IMR-90 (cell line): ENCODE measurements at regions not wholly inside any gene's neighbourhood (a gene's known extent, or its start where the extent isn't known, plus 50 kb on each side); places are given as distances from the start of the nearest gene placed in this dataset.

Experiments used
- ATAC-seq: fragments of 200-7000 bp; cut with Tn5 transposase; 2 replicates; pipeline ENCODE4 v1.9.1; 2020; ENCODE audit warnings: low read depth, mild to moderate bottlenecking, moderate library complexity
- BruUV-seq: library from RNA; stranded (reverse); fragments of 400-500 nt; replicated peaks from 2 replicates; lab custom pipeline; 2021; lab: Mats Ljungman, UMichigan
- CTCF ChIA-PET: fragments of 300-600 bp; formaldehyde crosslinking; extraction: SDS; loops from one replicate; lab custom pipeline; 2021; ENCODE audit warnings: antibody characterized with exemption; lab: Yijun Ruan, JAX
- POLR2A ChIA-PET: fragments of 300-600 bp; sonication (Branson Sonifier 250); formaldehyde crosslinking; loops from one replicate; lab custom pipeline; 2022; ENCODE audit warnings: antibody characterized with exemption; ENCODE audit not compliant: unreplicated experiment; lab: Charles Lee
- DNase-seq: peaks from one replicate; pipeline ENCODE4 v3.0.0; 2013
- H2AFZ ChIP-seq: replicated peaks from 2 replicates; pipeline ENCODE3; 2013; ENCODE audit warnings: low read length, mild to moderate bottlenecking; ENCODE audit not compliant: poor library complexity
- H2AK5ac ChIP-seq: 2 replicates; pipeline ENCODE4 v1.6.1; 2013; ENCODE audit warnings: low read depth, low read length, inconsistent platforms
- H2AK9ac ChIP-seq: replicated peaks from 2 replicates; pipeline ENCODE3; 2013; ENCODE audit warnings: mild to moderate bottlenecking, low read depth, low read length, moderate library complexity; ENCODE audit not compliant: poor library complexity
- H2BK120ac ChIP-seq: 2 replicates; pipeline ENCODE4 v1.6.1; 2013; ENCODE audit warnings: low read depth, low read length, inconsistent platforms
- H2BK15ac ChIP-seq: 3 replicates; pipeline ENCODE4 v1.6.1; 2013; ENCODE audit warnings: low read depth, low read length, inconsistent platforms
- H2BK20ac ChIP-seq: 2 replicates; pipeline ENCODE4 v1.6.1; 2013; ENCODE audit warnings: low read depth, mild to moderate bottlenecking, inconsistent platforms, low read length, moderate library complexity
- H2BK5ac ChIP-seq: 2 replicates; pipeline ENCODE4 v1.6.1; 2013; ENCODE audit warnings: mild to moderate bottlenecking, low read depth, low read length, inconsistent platforms; ENCODE audit not compliant: poor library complexity, severe bottlenecking
- H3K14ac ChIP-seq: replicated peaks from 2 replicates; pipeline ENCODE4 v1.6.1; 2013; ENCODE audit warnings: low read depth, low read length, inconsistent platforms
- H3K18ac ChIP-seq: 2 replicates; pipeline ENCODE4 v1.6.1; 2013; ENCODE audit warnings: low read depth, low read length, control low read depth
- H3K23ac ChIP-seq: 2 replicates; pipeline ENCODE4 v1.6.1; 2013; ENCODE audit warnings: low read depth, low read length, inconsistent platforms
- H3K27ac ChIP-seq: 2 replicates; pipeline ENCODE4 v1.5.1; 2013; ENCODE audit warnings: mild to moderate bottlenecking, control low read depth, low read length; ENCODE audit not compliant: insufficient read depth
- H3K27me3 ChIP-seq: 2 replicates; pipeline ENCODE4 v1.6.1; 2013; ENCODE audit warnings: low read length; ENCODE audit not compliant: control insufficient read depth, insufficient read depth
- H3K36me3 ChIP-seq: 2 replicates; pipeline ENCODE4 v1.6.1; 2013; ENCODE audit warnings: low read length, mixed read lengths; ENCODE audit not compliant: control insufficient read depth, insufficient read depth
- H3K4ac ChIP-seq: 2 replicates; pipeline ENCODE4 v1.6.1; 2013; ENCODE audit warnings: low read depth, low read length, inconsistent platforms
- H3K4me1 ChIP-seq: 2 replicates; pipeline ENCODE4 v1.6.1; 2013; ENCODE audit warnings: low read length, mixed read lengths; ENCODE audit not compliant: control insufficient read depth, insufficient read depth
- H3K4me2 ChIP-seq: 2 replicates; pipeline ENCODE4 v1.6.1; 2013; ENCODE audit warnings: low read depth, mild to moderate bottlenecking, control low read depth, low read length, moderate library complexity
- H3K4me3 ChIP-seq: 2 replicates; pipeline ENCODE4 v1.5.1; 2013; ENCODE audit warnings: low read depth, mild to moderate bottlenecking, control low read depth, low read length, moderate library complexity; ENCODE audit not compliant: insufficient read depth
- H3K56ac ChIP-seq: 2 replicates; pipeline ENCODE4 v1.6.1; 2013; ENCODE audit warnings: low read length, inconsistent platforms; ENCODE audit not compliant: insufficient read depth; ENCODE audit errors: extremely low read depth
- H3K79me1 ChIP-seq, 2 experiments: 2 replicates each; pipeline ENCODE4 v1.6.1; 2013; ENCODE audit warnings: low read length in 2 of 2, inconsistent platforms in 1 of 2, low read depth in 1 of 2
- H3K9ac ChIP-seq: 2 replicates; pipeline ENCODE4 v1.6.1; 2013; ENCODE audit warnings: low read depth, low read length, control low read depth
- H3K9me1 ChIP-seq: 2 replicates; pipeline ENCODE4 v1.6.1; 2013; ENCODE audit warnings: low read length, inconsistent platforms; ENCODE audit not compliant: insufficient read depth
- H3K9me3 ChIP-seq: 2 replicates; pipeline ENCODE4 v1.6.1; 2013; ENCODE audit warnings: low read length; ENCODE audit not compliant: control insufficient read depth, insufficient read depth
- H4K20me1 ChIP-seq: 2 replicates; pipeline ENCODE4 v1.6.1; 2013; ENCODE audit warnings: low read length, inconsistent platforms; ENCODE audit not compliant: insufficient read depth
- H4K5ac ChIP-seq: 2 replicates; pipeline ENCODE4 v1.6.1; 2013; ENCODE audit warnings: mild to moderate bottlenecking, low read depth, low read length, control low read depth
- H4K8ac ChIP-seq, 2 experiments: 2 replicates each; pipeline ENCODE4 v1.6.1; 2013; ENCODE audit warnings: low read depth in 2 of 2, low read length in 2 of 2, control low read depth in 1 of 2, inconsistent platforms in 1 of 2
- H4K91ac ChIP-seq: 2 replicates; pipeline ENCODE4 v1.6.1; 2013; ENCODE audit warnings: low read depth, low read length, inconsistent platforms; ENCODE audit not compliant: insufficient read depth
- CHD1 ChIP-seq: IDR thresholded peaks from 2 replicates; pipeline ENCODE4 v1.6.1; 2012; ENCODE audit warnings: low read depth, low read length, improper control_type of control experiment
- MAZ ChIP-seq: IDR thresholded peaks from 2 replicates; pipeline ENCODE4 v1.6.1; 2012; ENCODE audit warnings: low read depth, mild to moderate bottlenecking, low read length, improper control_type of control experiment, moderate library complexity, borderline replicate concordance
- NFE2L2 ChIP-seq: fragments of 150-350 bp; IDR thresholded peaks from 2 replicates; pipeline ENCODE4 v1.6.1; 2016; ENCODE audit warnings: low read depth, mild to moderate bottlenecking, low read length
- RCOR1 ChIP-seq: IDR thresholded peaks from 2 replicates; pipeline ENCODE4 v1.6.1; 2012; ENCODE audit warnings: mild to moderate bottlenecking, low read length, improper control_type of control experiment; ENCODE audit not compliant: insufficient replicate concordance
- WGBS, 2 experiments: methylation state at CpG; one replicate each; pipeline versions ENCODE4 v1.1.5 to v1.1.7; 2013; ENCODE audit warnings: missing lambda C conversion rate in 2 of 2; ENCODE audit not compliant: insufficient read length in 1 of 2; ENCODE audit errors: extremely low coverage in 2 of 2; 5-methylcytosine and 5-hydroxymethylcytosine counted together
- dilution Hi-C: fragments of 300-500 bp; cut with HindIII; formaldehyde crosslinking; loops from one replicate; pipeline ENCODE4 v1.14.3; 2018; ENCODE audit warnings: low sequenced_read_pairs; ENCODE audit not compliant: unreplicated experiment
- in situ Hi-C: fragments of 300-500 bp; cut with MboI; formaldehyde crosslinking; loops from 3 replicates; pipeline ENCODE4 v1.14.3; 2019; ENCODE audit warnings: low sequenced_read_pairs, inconsistent platforms, mixed read lengths
- intact Hi-C: fragments of 100-400 bp; cut with micrococcal nuclease; formaldehyde crosslinking; loops from 2 replicates; pipeline ENCODE4 v1.10.0; 2022

- Histone ChIP-seq H4K5ac (no peak overlapping the region), H3K4me2 (no peak overlapping the region), H2AFZ (no peak overlapping the region), H3K27me3 (no peaks in the 10 kb centered on the region; the same call in 1 of the 2 replicates), H4K8ac (no peak overlapping the region), H2AK5ac (no peak overlapping the region), H4K91ac (no peak overlapping the region), H3K79me1 (no peaks in the 10 kb centered on the region), H2BK120ac (no peak overlapping the region), H2BK15ac (no peak overlapping the region), H4K20me1 (no peaks in the 10 kb centered on the region), H2BK5ac (no peak overlapping the region), H3K9ac (no peak overlapping the region), H3K14ac (no peak overlapping the region), H3K23ac (no peak overlapping the region), H3K56ac (no peak overlapping the region), H2AK9ac (no peak overlapping the region), H3K4me3 (no peak overlapping the region), H3K4ac (no peak overlapping the region), H3K9me1 (no peaks in the 10 kb centered on the region), H3K36me3 (no peaks in the 10 kb centered on the region), H2BK20ac (no peak overlapping the region), H3K27ac (no peak overlapping the region), H3K9me3 (no peaks in the 10 kb centered on the region), H3K18ac (no peak overlapping the region), H3K4me1 (no peaks in the 10 kb centered on the region)
- dilution Hi-C loops (no loop called here), in situ Hi-C loops (no loop called here), intact Hi-C loops (no loop called here)
- DNase-seq = no peak
- ChIA-PET CTCF (no interaction called here), POLR2A (no interaction called here)
- BruUV-seq = no TSS peak
- no peak for ATAC-seq
- no CpG with 5 or more reads among the region's 5 CpGs for WGBS, 2 experiments
- TF ChIP-seq MAZ (no peak), RCOR1 (no peak), NFE2L2 (no peak), CHD1 (no peak)
Observed at GRCh38 chr12:115074617-115075016, 390.6 kb upstream of the TBX3 start.
